Smooth muscle cell (in vitro differentiated cells): ENCODE measurements at regions not wholly inside any gene's neighbourhood (a gene's known extent, or its start where the extent isn't known, plus 50 kb on each side); places are given as distances from the start of the nearest gene placed in this dataset.

Experiments used
- DNase-seq: peaks from one replicate; lab custom pipeline; 2025; ENCODE audit not compliant: unreplicated experiment; lab: John Stamatoyannopoulos, UW
- H2AFZ ChIP-seq: fragments of 200-600 bp; sonication (generic); 2 replicates; pipeline ENCODE4 v1.6.0; 2016; ENCODE audit warnings: antibody characterized with exemption, low read depth, mild to moderate bottlenecking
- H3F3A ChIP-seq: fragments of 200-600 bp; sonication (generic); 2 replicates; pipeline ENCODE4 v1.6.0; 2017; ENCODE audit warnings: antibody characterized with exemption, low read depth
- H3K27ac ChIP-seq: fragments of 200-600 bp; sonication (generic); 2 replicates; pipeline ENCODE4 v1.5.1; 2016; ENCODE audit warnings: low read depth, mild to moderate bottlenecking
- H3K27me3 ChIP-seq: fragments of 200-600 bp; sonication (generic); 2 replicates; pipeline ENCODE4 v1.6.1; 2016; ENCODE audit warnings: low read depth, mild to moderate bottlenecking
- H3K36me3 ChIP-seq: fragments of 200-600 bp; sonication (generic); 2 replicates; pipeline ENCODE4 v1.5.1; 2016; ENCODE audit warnings: low read depth
- H3K4me1 ChIP-seq: fragments of 200-600 bp; sonication (generic); 2 replicates; pipeline ENCODE4 v1.5.1; 2016; ENCODE audit warnings: low read depth
- H3K4me2 ChIP-seq: fragments of 200-600 bp; sonication (generic); 2 replicates; pipeline ENCODE4 v1.6.0; 2016; ENCODE audit warnings: mild to moderate bottlenecking
- H3K4me3 ChIP-seq: fragments of 200-600 bp; sonication (generic); 2 replicates; pipeline ENCODE4 v1.5.1; 2016; ENCODE audit warnings: mild to moderate bottlenecking
- H3K79me2 ChIP-seq: fragments of 200-600 bp; sonication (generic); 2 replicates; pipeline ENCODE4 v1.6.0; 2016; ENCODE audit warnings: low read depth, mild to moderate bottlenecking
- H3K9ac ChIP-seq: fragments of 200-600 bp; sonication (generic); 2 replicates; pipeline ENCODE4 v1.6.0; 2016; ENCODE audit warnings: low read depth
- H3K9me3 ChIP-seq: fragments of 200-600 bp; sonication (generic); replicated peaks from 2 replicates; pipeline ENCODE4 v1.5.1; 2016; ENCODE audit warnings: low read depth
- H4K20me1 ChIP-seq: fragments of 200-600 bp; sonication (generic); 2 replicates; pipeline ENCODE4 v1.6.0; 2016; ENCODE audit warnings: low read depth
- CTCF ChIP-seq: fragments of 200-600 bp; sonication (generic); IDR thresholded peaks from 2 replicates; pipeline ENCODE4 v1.5.1; 2017; ENCODE audit warnings: borderline replicate concordance, mild to moderate bottlenecking, antibody characterized with exemption; ENCODE audit not compliant: insufficient read depth, poor library complexity, severe bottlenecking
- WGBS: methylation state at CpG from one replicate; pipeline ENCODE4 v1.1.7; 2016; ENCODE audit warnings: low lambda C conversion rate; 5-methylcytosine and 5-hydroxymethylcytosine counted together

- H2AFZ ChIP-seq, result no peak overlapping the region
- H3K4me1 ChIP-seq, result no peaks in the 10 kb centered on the region
- no peaks in the 10 kb centered on the region for H4K20me1 ChIP-seq
- H3K36me3 ChIP-seq, result no peaks in the 10 kb centered on the region
- TF ChIP-seq CTCF, result no peak
- H3K9ac ChIP-seq, result no peak overlapping the region
- no peak for DNase-seq
- peaks cover 4% of the 10 kb centered on the region for H3K9me3 ChIP-seq
- H3K79me2 ChIP-seq, result no peaks in the 10 kb centered on the region
- H3K4me3 ChIP-seq, result no peak overlapping the region
- no peaks in the 10 kb centered on the region for H3F3A ChIP-seq
- H3K27me3 ChIP-seq, result no peaks in the 10 kb centered on the region
- H3K4me2 ChIP-seq, result no peak overlapping the region
- WGBS, result 97% methylated on average over 2 of the region's 2 CpGs
- no peak overlapping the region for H3K27ac ChIP-seq
These were observed 408.5 kb upstream of the RGS17 start for GRCh38 chr6:153539602-153540001.

GRCh38 chr6:153538491-153538890 is 407.4 kb upstream of the RGS17 start:
- H3K9ac ChIP-seq, result no peak overlapping the region
- no peak for TF ChIP-seq CTCF
- H3K4me2 ChIP-seq, result peak overlapping the region; percentile 69
- H3K27ac ChIP-seq, result peak overlapping the region; percentile 20
- peak overlapping the region; percentile 58 for H2AFZ ChIP-seq
- 37% methylated on average over 1 of the region's 1 CpG for WGBS
- H3K36me3 ChIP-seq, result no peaks in the 10 kb centered on the region
- peaks cover 4% of the 10 kb centered on the region for H3K9me3 ChIP-seq
- H4K20me1 ChIP-seq, result no peaks in the 10 kb centered on the region
- no peaks in the 10 kb centered on the region for H3K27me3 ChIP-seq
- no peaks in the 10 kb centered on the region for H3K79me2 ChIP-seq
- H3K4me3 ChIP-seq, result no peak overlapping the region
- no peak for DNase-seq
- H3K4me1 ChIP-seq, result no peaks in the 10 kb centered on the region
- H3F3A ChIP-seq, result no peaks in the 10 kb centered on the region

- Histone ChIP-seq H3K4me3 (no peak overlapping the region), H3K9me3 (no peaks in the 10 kb centered on the region), H2AFZ (no peak overlapping the region), H3K9ac (no peak overlapping the region), H3K4me1 (no peaks in the 10 kb centered on the region), H4K20me1 (no peaks in the 10 kb centered on the region), H3F3A (no peaks in the 10 kb centered on the region), H3K4me2 (no peak overlapping the region), H3K27me3 (no peaks in the 10 kb centered on the region), H3K79me2 (no peaks in the 10 kb centered on the region), H3K27ac (no peak overlapping the region), H3K36me3 (no peaks in the 10 kb centered on the region)
- TF ChIP-seq CTCF, result no peak
- no peak for DNase-seq
- 85% methylated on average over 1 of the region's 1 CpG for WGBS
These were observed 406.3 kb upstream of the RGS17 start for GRCh38 chr6:153537422-153537821.

GRCh38 chr6:153526479-153526878 is 395.4 kb upstream of the RGS17 start:
- H2AFZ ChIP-seq, result no peak overlapping the region
- no peak overlapping the region for H3K4me3 ChIP-seq
- H3K9ac ChIP-seq, result no peak overlapping the region
- WGBS, result 73% methylated on average over 3 of the region's 3 CpGs
- DNase-seq, result no peak
- H3F3A ChIP-seq, result no peaks in the 10 kb centered on the region
- H4K20me1 ChIP-seq, result no peaks in the 10 kb centered on the region
- H3K79me2 ChIP-seq, result no peaks in the 10 kb centered on the region
- no peak overlapping the region for H3K4me2 ChIP-seq
- no peaks in the 10 kb centered on the region for H3K36me3 ChIP-seq
- H3K4me1 ChIP-seq, result no peaks in the 10 kb centered on the region
- TF ChIP-seq CTCF, result no peak
- no peaks in the 10 kb centered on the region for H3K9me3 ChIP-seq
- no peaks in the 10 kb centered on the region for H3K27me3 ChIP-seq
- no peak overlapping the region for H3K27ac ChIP-seq
